OCI-LY7 (cell line): ENCODE measurements at regions not wholly inside any gene's neighbourhood (a gene's known extent, or its start where the extent isn't known, plus 50 kb on each side); places are given as distances from the start of the nearest gene placed in this dataset.
A peak's percentile ranks its signal among the peaks of the same experiment; 100 is the strongest.

Experiments
- BruUV-seq: library from RNA; stranded (reverse); fragments of 400-500 nt; replicated peaks from 2 replicates; lab custom pipeline; 2021; lab: Mats Ljungman, UMichigan
- CTCF ChIA-PET: fragments of 300-600 bp; sonication (Branson Sonifier 250); formaldehyde crosslinking; loops from one replicate; lab custom pipeline; 2022; ENCODE audit warnings: antibody characterized with exemption; ENCODE audit not compliant: unreplicated experiment; lab: Charles Lee
- POLR2A ChIA-PET: fragments of 300-600 bp; sonication (Branson Sonifier 250); formaldehyde crosslinking; loops from one replicate; lab custom pipeline; 2022; ENCODE audit warnings: antibody characterized with exemption; lab: Charles Lee
- DNase-seq: peaks from one replicate; pipeline ENCODE4 v3.0.0-alpha.2; 2015; ENCODE audit warnings: low spot score
- H2AFZ ChIP-seq: fragments of 200-600 bp; sonication (generic), shearing (Covaris generic); 2 replicates; pipeline ENCODE4 v1.6.1; 2014; ENCODE audit warnings: mild to moderate bottlenecking, antibody characterized with exemption, low read length, moderate library complexity
- H3K27ac ChIP-seq: fragments of 200-600 bp; sonication (generic); 2 replicates; pipeline ENCODE4 v1.5.1; 2014; ENCODE audit warnings: mixed run types, low read depth, mild to moderate bottlenecking, moderate library complexity, low read length, inconsistent platforms; ENCODE audit not compliant: poor library complexity, severe bottlenecking
- H3K36me3 ChIP-seq: fragments of 200-600 bp; sonication (generic); 2 replicates; pipeline ENCODE4 v1.6.1; 2014; ENCODE audit warnings: mild to moderate bottlenecking, antibody characterized with exemption, low read length, moderate library complexity, mixed read lengths; ENCODE audit not compliant: insufficient read depth
- H3K4me1 ChIP-seq: fragments of 200-600 bp; sonication (generic); 2 replicates; pipeline ENCODE4 v1.5.1; 2014; ENCODE audit warnings: mild to moderate bottlenecking, low read length; ENCODE audit not compliant: insufficient read depth, poor library complexity, severe bottlenecking
- H3K4me2 ChIP-seq: fragments of 200-600 bp; sonication (generic); 2 replicates; pipeline ENCODE4 v1.6.1; 2014; ENCODE audit warnings: mild to moderate bottlenecking, low read length
- H3K4me3 ChIP-seq: fragments of 200-600 bp; sonication (generic); 2 replicates; pipeline ENCODE4 v1.5.1; 2014; ENCODE audit warnings: mild to moderate bottlenecking, low read depth, low read length; ENCODE audit not compliant: poor library complexity, severe bottlenecking
- H3K79me2 ChIP-seq: fragments of 200-600 bp; sonication (generic); 2 replicates; pipeline ENCODE4 v1.6.1; 2016; ENCODE audit warnings: low read depth, mild to moderate bottlenecking, low read length, moderate library complexity, mixed read lengths; ENCODE audit not compliant: insufficient read depth
- H3K9me2 ChIP-seq: fragments of 200-600 bp; sonication (generic); 2 replicates; pipeline ENCODE4 v1.6.1; 2016; ENCODE audit warnings: mild to moderate bottlenecking, low read length, mixed read lengths; ENCODE audit not compliant: insufficient read depth
- H3K9me3 ChIP-seq: fragments of 200-600 bp; sonication (generic); 2 replicates; pipeline ENCODE4 v1.6.1; 2014; ENCODE audit warnings: mild to moderate bottlenecking, mixed run types, low read length, mixed read lengths
- H4K20me1 ChIP-seq: fragments of 200-600 bp; sonication (generic); 2 replicates; pipeline ENCODE4 v1.6.1; 2014; ENCODE audit warnings: mild to moderate bottlenecking, antibody characterized with exemption, low read length, moderate library complexity, mixed read lengths; ENCODE audit not compliant: insufficient read depth
- CTCF ChIP-seq: fragments of 200-600 bp; sonication (generic); conservative IDR thresholded peaks from 2 replicates; pipeline ENCODE4 v1.5.1; 2014; ENCODE audit warnings: mild to moderate bottlenecking, antibody characterized with exemption, low read length, moderate library complexity, mixed read lengths
- EZH2phosphoT487 ChIP-seq: fragments of 200-600 bp; sonication (generic); IDR thresholded peaks from 2 replicates; pipeline ENCODE4 v1.6.1; 2018; ENCODE audit warnings: low read depth, borderline replicate concordance, mild to moderate bottlenecking, mixed run types, antibody characterized with exemption, low read length, moderate library complexity, mixed read lengths
- intact Hi-C: fragments of 100-400 bp; cut with micrococcal nuclease; formaldehyde crosslinking; loops from one replicate; pipeline ENCODE4 v1.10.0; 2022; ENCODE audit not compliant: unreplicated experiment

- CTCF ChIA-PET: no interaction called here
- Histone ChIP-seq H4K20me1 (no peaks in the 10 kb centered on the region), H3K79me2 (no peaks in the 10 kb centered on the region), H3K9me3 (no peaks in the 10 kb centered on the region), H3K27ac (no peak overlapping the region), H3K4me3 (no peak overlapping the region), H3K9me2 (no peaks in the 10 kb centered on the region), H3K36me3 (no peaks in the 10 kb centered on the region), H3K4me2 (no peak overlapping the region), H3K4me1 (no peaks in the 10 kb centered on the region), H2AFZ (no peak overlapping the region)
- no TSS peak for BruUV-seq
- TF ChIP-seq CTCF: no peak
- TF ChIP-seq EZH2phosphoT487: no peak
- DNase-seq: no peak
- intact Hi-C loops: no loop called here
- POLR2A ChIA-PET: interaction anchor here (0.6 to 1.6 kb wide), 9 partner anchors 8 to 728 kb away, joined by 3 to 13 read pairs (median 3); no protein-coding TSS in a partner anchor
Observed at GRCh38 chr3:72295276-72295961, 510.5 kb upstream of the PROK2 start.

GRCh38 chr3:72290859-72291638 is 506.1 kb upstream of the PROK2 start:
- TF ChIP-seq CTCF (no peak), EZH2phosphoT487 (no peak)
- no peaks in the 10 kb centered on the region for H4K20me1 ChIP-seq
- POLR2A ChIA-PET: no interaction called here
- no peaks in the 10 kb centered on the region for H3K79me2 ChIP-seq
- peaks cover 22% of the 10 kb centered on the region for H3K4me1 ChIP-seq
- intact Hi-C loops: no loop called here
- no peaks in the 10 kb centered on the region for H3K9me3 ChIP-seq
- peak; percentile 16 for DNase-seq
- H3K4me3 ChIP-seq: no peak overlapping the region
- no peak overlapping the region for H3K27ac ChIP-seq
- BruUV-seq: no TSS peak
- no peak overlapping the region for H3K4me2 ChIP-seq
- H2AFZ ChIP-seq: no peak overlapping the region
- CTCF ChIA-PET: interaction anchor here (1.7 kb wide), 1 partner anchor 10 kb away, joined by 4 read pairs; no protein-coding TSS in a partner anchor
- H3K9me2 ChIP-seq: no peaks in the 10 kb centered on the region
- no peaks in the 10 kb centered on the region for H3K36me3 ChIP-seq
